SK-N-SH (cell line): ENCODE measurements at regions not wholly inside any gene's neighbourhood (a gene's known extent, or its start where the extent isn't known, plus 50 kb on each side); places are given as distances from the start of the nearest gene placed in this dataset.

Experiments used
- CTCF ChIA-PET: fragments of 300-600, 350-600 bp; formaldehyde crosslinking; extraction: SDS; loops from one replicate; lab custom pipeline; 2021; lab: Yijun Ruan, JAX
- POLR2A ChIA-PET: fragments of 350-600 bp; sonication (Branson Sonifier 250); formaldehyde crosslinking; extraction: SDS; loops from one replicate; lab custom pipeline; 2020; ENCODE audit warnings: antibody characterized with exemption, inconsistent platforms; lab: Yijun Ruan, JAX
- DNase-seq: peaks from one replicate; pipeline ENCODE4 v3.0.0; 2012
- H2AFZ ChIP-seq: fragments of 200-600 bp; sonication (generic); 2 replicates; pipeline ENCODE4 v1.8.1; 2016; ENCODE audit warnings: antibody characterized with exemption, mild to moderate bottlenecking, low read depth
- H3F3A ChIP-seq: fragments of 200-600 bp; sonication (generic); replicated peaks from 2 replicates; pipeline ENCODE3; 2016; ENCODE audit warnings: antibody characterized with exemption, mild to moderate bottlenecking; ENCODE audit not compliant: insufficient read depth
- H3K27ac ChIP-seq, 2 experiments: fragments of 200-500 bp in 1 of 2; fragments of 200-600 bp in 1 of 2; sonication (Bioruptor generic) in 1 of 2; sonication (generic), shearing (Covaris generic) in 1 of 2; 2 replicates each; pipeline versions ENCODE4 v1.5.1 to v1.6.1; 2014 to 2016; ENCODE audit warnings: low read depth in 2 of 2, inconsistent platforms in 1 of 2, low read length in 1 of 2, mild to moderate bottlenecking in 1 of 2, mixed read lengths in 1 of 2
- H3K27me3 ChIP-seq: fragments of 200-600 bp; sonication (generic), shearing (Covaris generic); 2 replicates; pipeline ENCODE4 v1.6.1; 2016; ENCODE audit warnings: mixed run types; ENCODE audit not compliant: insufficient read depth
- H3K36me3 ChIP-seq, 2 experiments: fragments of 200-500 bp in 1 of 2; fragments of 200-600 bp in 1 of 2; sonication (Bioruptor generic) in 1 of 2; sonication (generic) in 1 of 2; replicated peaks in 1 of 2; 2 replicates each; pipeline versions ENCODE3 to v1.5.1; 2014 to 2016; ENCODE audit warnings: low read length in 1 of 2, mild to moderate bottlenecking in 1 of 2; ENCODE audit not compliant: insufficient read depth in 2 of 2, control insufficient read depth in 1 of 2
- H3K4me1 ChIP-seq, 2 experiments: fragments of 200-500 bp in 1 of 2; fragments of 200-600 bp in 1 of 2; sonication (Bioruptor generic) in 1 of 2; sonication (generic), shearing (Covaris generic) in 1 of 2; 2 replicates each; pipeline versions ENCODE4 v1.5.1 to v1.6.1; 2014 to 2016; ENCODE audit warnings: low read depth in 1 of 2, low read length in 1 of 2, mixed run types in 1 of 2; ENCODE audit not compliant: insufficient read depth in 2 of 2, control insufficient read depth in 1 of 2
- H3K4me2 ChIP-seq: fragments of 200-600 bp; sonication (generic), shearing (Covaris generic); 2 replicates; pipeline ENCODE4 v1.6.1; 2017; ENCODE audit warnings: mixed run types
- H3K4me3 ChIP-seq, 2 experiments: fragments of 200-500 bp in 1 of 2; fragments of 200-600 bp in 1 of 2; sonication (Bioruptor generic) in 1 of 2; sonication (generic), shearing (Covaris generic) in 1 of 2; 2 replicates each; pipeline versions ENCODE4 v1.5.1 to v1.8.1; 2014 to 2016; ENCODE audit warnings: low read depth in 2 of 2, inconsistent platforms in 1 of 2, low read length in 1 of 2, mild to moderate bottlenecking in 1 of 2, mixed read lengths in 1 of 2, moderate library complexity in 1 of 2
- H3K79me2 ChIP-seq: fragments of 200-600 bp; sonication (generic); 2 replicates; pipeline ENCODE4 v1.8.1; 2017; ENCODE audit warnings: mild to moderate bottlenecking; ENCODE audit not compliant: insufficient read depth
- H3K9ac ChIP-seq: fragments of 200-600 bp; sonication (generic); 2 replicates; pipeline ENCODE4 v1.6.1; 2017; ENCODE audit warnings: mixed run types
- H3K9me2 ChIP-seq: fragments of 200-600 bp; sonication (generic); 2 replicates; pipeline ENCODE4 v1.6.1; 2017; ENCODE audit warnings: mixed run types
- H3K9me3 ChIP-seq: fragments of 200-600 bp; sonication (generic); 2 replicates; pipeline ENCODE4 v1.6.1; 2017; ENCODE audit warnings: mixed run types, mild to moderate bottlenecking, moderate library complexity
- H4K20me1 ChIP-seq: fragments of 200-600 bp; sonication (generic); 2 replicates; pipeline ENCODE4 v1.6.1; 2017; ENCODE audit warnings: mild to moderate bottlenecking, mixed run types; ENCODE audit not compliant: insufficient read depth
- CHD2 ChIP-seq: fragments of 150-350 bp; IDR thresholded peaks from 2 replicates; pipeline ENCODE4 v1.6.1; 2018; ENCODE audit warnings: low read length; ENCODE audit not compliant: partially characterized antibody
- EP300 ChIP-seq, 2 experiments: IDR thresholded peaks; 2 replicates each; pipeline versions ENCODE4 v1.4.0 to v1.6.1; 2012; ENCODE audit warnings: borderline replicate concordance in 1 of 2, low read depth in 1 of 2, low read length in 1 of 2
- EZH2phosphoT487 ChIP-seq: fragments of 200-600 bp; sonication (generic); IDR thresholded peaks from 2 replicates; pipeline ENCODE4 v1.6.1; 2017; ENCODE audit warnings: low read depth, mixed run types, mild to moderate bottlenecking, antibody characterized with exemption, moderate library complexity, borderline replicate concordance
- GABPA ChIP-seq: IDR thresholded peaks from 2 replicates; pipeline ENCODE4 v1.4.0; 2012; ENCODE audit warnings: low read depth, mild to moderate bottlenecking
- MEF2A ChIP-seq: IDR thresholded peaks from 2 replicates; pipeline ENCODE4 v1.4.0; 2012; ENCODE audit warnings: low read depth, borderline replicate concordance
- MXI1 ChIP-seq: IDR thresholded peaks from 2 replicates; pipeline ENCODE4 v1.6.1; 2012; ENCODE audit warnings: mild to moderate bottlenecking, low read depth, low read length, improper control_type of control experiment
- NRF1 ChIP-seq: IDR thresholded peaks from 2 replicates; pipeline ENCODE4 v1.6.1; 2012; ENCODE audit warnings: low read depth, mild to moderate bottlenecking, low read length
- RCOR1 ChIP-seq: fragments of 150-350 bp; IDR thresholded peaks from 2 replicates; pipeline ENCODE4 v1.6.1; 2017; ENCODE audit warnings: antibody characterized with exemption, low read length
- RFX5 ChIP-seq: IDR thresholded peaks from 2 replicates; pipeline ENCODE4 v1.6.1; 2012; ENCODE audit warnings: mild to moderate bottlenecking, improper control_type of control experiment, low read length
- SIN3A ChIP-seq: IDR thresholded peaks from 2 replicates; pipeline ENCODE4 v1.6.1; 2012; ENCODE audit warnings: low read depth, mild to moderate bottlenecking, low read length, moderate library complexity, borderline replicate concordance
- TAF1 ChIP-seq: IDR thresholded peaks from 2 replicates; pipeline ENCODE4 v1.6.1; 2012; ENCODE audit warnings: low read depth, mild to moderate bottlenecking, low read length, moderate library complexity, borderline replicate concordance
- TEAD4 ChIP-seq: IDR thresholded peaks from 2 replicates; pipeline ENCODE4 v1.4.0; 2012; ENCODE audit warnings: mild to moderate bottlenecking, borderline replicate concordance; ENCODE audit not compliant: insufficient read depth
- WGBS: methylation state at CpG from one replicate; pipeline ENCODE4 v1.1.6; 2017; ENCODE audit warnings: low lambda C conversion rate; 5-methylcytosine and 5-hydroxymethylcytosine counted together
- TF ChIP-seq, protein P1 (sequence below): fragments of 150-350 bp; IDR thresholded peaks from 2 replicates; pipeline ENCODE4 v1.6.1; 2017; ENCODE audit warnings: antibody characterized with exemption, low read length, low read depth, borderline replicate concordance
- TF ChIP-seq, protein P2 (sequence below): IDR thresholded peaks from 2 replicates; pipeline ENCODE4 v1.4.0; 2012; ENCODE audit warnings: low read depth
- TF ChIP-seq, protein P3 (sequence below): fragments of 200-600 bp; sonication (generic); IDR thresholded peaks from 2 replicates; pipeline ENCODE4 v1.6.1; 2017; ENCODE audit warnings: antibody characterized with exemption, mild to moderate bottlenecking, moderate library complexity
- TF ChIP-seq, protein P4 (sequence below): fragments of 150-350 bp; IDR thresholded peaks from 2 replicates; pipeline ENCODE4 v1.6.1; 2016; ENCODE audit warnings: mild to moderate bottlenecking, low read depth, low read length
- TF ChIP-seq, protein P5 (sequence below): IDR thresholded peaks from 2 replicates; pipeline ENCODE4 v1.4.0; 2012; ENCODE audit warnings: low read depth, borderline replicate concordance

DNA sequence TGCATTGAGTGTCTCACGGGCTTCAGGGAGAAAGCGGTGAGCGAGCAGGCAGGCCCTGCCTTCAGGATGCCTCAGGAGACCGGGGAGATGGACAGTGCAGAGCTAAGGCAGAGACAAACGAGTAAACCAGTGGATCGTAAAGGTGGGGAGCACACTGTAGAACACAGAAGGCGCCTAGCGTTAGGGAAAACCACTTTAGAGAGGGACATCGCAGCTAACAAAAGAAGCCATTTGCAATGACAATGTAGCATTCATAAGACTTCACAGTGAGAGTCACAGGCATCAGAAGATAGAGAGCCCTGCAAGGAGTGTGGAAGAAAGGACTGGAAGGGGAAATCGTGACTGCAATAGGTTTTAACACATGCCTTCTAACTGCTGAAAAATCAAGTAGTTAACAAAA, 54.9 kb upstream of the TMEM273 start:
- WGBS: 56% methylated on average over 10 of the region's 10 CpGs
- Histone ChIP-seq H3K4me2 (no peak overlapping the region), H3K79me2 (no peaks in the 10 kb centered on the region), H3K4me3 (no peak overlapping the region), H3K36me3 (no peaks in the 10 kb centered on the region), H3K27ac (no peak overlapping the region), H3F3A (no peaks in the 10 kb centered on the region), H3K9ac (no peak overlapping the region), H3K27me3 (no peaks in the 10 kb centered on the region), H3K4me1 (peaks cover 0 to 7% of the 10 kb centered on the region in 2 experiments; a peak in 1 of 4 replicates), H4K20me1 (no peaks in the 10 kb centered on the region), H3K9me3 (no peaks in the 10 kb centered on the region), H3K9me2 (no peaks in the 10 kb centered on the region), H2AFZ (no peak overlapping the region)
- ChIA-PET POLR2A (no interaction called here), CTCF (interaction anchor here (1.2 kb wide), 1 partner anchor 587 kb away, joined by 3 read pairs; no protein-coding TSS in a partner anchor)
- TF ChIP-seq, protein P1, sequence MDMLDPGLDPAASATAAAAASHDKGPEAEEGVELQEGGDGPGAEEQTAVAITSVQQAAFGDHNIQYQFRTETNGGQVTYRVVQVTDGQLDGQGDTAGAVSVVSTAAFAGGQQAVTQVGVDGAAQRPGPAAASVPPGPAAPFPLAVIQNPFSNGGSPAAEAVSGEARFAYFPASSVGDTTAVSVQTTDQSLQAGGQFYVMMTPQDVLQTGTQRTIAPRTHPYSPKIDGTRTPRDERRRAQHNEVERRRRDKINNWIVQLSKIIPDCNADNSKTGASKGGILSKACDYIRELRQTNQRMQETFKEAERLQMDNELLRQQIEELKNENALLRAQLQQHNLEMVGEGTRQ: no peak
- TF ChIP-seq, protein P2, sequence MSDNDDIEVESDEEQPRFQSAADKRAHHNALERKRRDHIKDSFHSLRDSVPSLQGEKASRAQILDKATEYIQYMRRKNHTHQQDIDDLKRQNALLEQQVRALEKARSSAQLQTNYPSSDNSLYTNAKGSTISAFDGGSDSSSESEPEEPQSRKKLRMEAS: no peak
- TF ChIP-seq, protein P3, sequence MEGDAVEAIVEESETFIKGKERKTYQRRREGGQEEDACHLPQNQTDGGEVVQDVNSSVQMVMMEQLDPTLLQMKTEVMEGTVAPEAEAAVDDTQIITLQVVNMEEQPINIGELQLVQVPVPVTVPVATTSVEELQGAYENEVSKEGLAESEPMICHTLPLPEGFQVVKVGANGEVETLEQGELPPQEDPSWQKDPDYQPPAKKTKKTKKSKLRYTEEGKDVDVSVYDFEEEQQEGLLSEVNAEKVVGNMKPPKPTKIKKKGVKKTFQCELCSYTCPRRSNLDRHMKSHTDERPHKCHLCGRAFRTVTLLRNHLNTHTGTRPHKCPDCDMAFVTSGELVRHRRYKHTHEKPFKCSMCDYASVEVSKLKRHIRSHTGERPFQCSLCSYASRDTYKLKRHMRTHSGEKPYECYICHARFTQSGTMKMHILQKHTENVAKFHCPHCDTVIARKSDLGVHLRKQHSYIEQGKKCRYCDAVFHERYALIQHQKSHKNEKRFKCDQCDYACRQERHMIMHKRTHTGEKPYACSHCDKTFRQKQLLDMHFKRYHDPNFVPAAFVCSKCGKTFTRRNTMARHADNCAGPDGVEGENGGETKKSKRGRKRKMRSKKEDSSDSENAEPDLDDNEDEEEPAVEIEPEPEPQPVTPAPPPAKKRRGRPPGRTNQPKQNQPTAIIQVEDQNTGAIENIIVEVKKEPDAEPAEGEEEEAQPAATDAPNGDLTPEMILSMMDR: no peak
- TF ChIP-seq EP300 (IDR thresholded peaks at IDR 0.05; ENCODE audit: borderline replicate concordance in 1 of 2, low read depth in 1 of 2, low read length in 1 of 2) (no peak), GABPA (no peak), TEAD4 (no peak), MEF2A (no peak), MXI1 (no peak), RFX5 (no peak), SIN3A (no peak), EZH2phosphoT487 (no peak), RCOR1 (no peak), TAF1 (no peak), NRF1 (no peak), CHD2 (no peak)
- TF ChIP-seq, protein P4, sequence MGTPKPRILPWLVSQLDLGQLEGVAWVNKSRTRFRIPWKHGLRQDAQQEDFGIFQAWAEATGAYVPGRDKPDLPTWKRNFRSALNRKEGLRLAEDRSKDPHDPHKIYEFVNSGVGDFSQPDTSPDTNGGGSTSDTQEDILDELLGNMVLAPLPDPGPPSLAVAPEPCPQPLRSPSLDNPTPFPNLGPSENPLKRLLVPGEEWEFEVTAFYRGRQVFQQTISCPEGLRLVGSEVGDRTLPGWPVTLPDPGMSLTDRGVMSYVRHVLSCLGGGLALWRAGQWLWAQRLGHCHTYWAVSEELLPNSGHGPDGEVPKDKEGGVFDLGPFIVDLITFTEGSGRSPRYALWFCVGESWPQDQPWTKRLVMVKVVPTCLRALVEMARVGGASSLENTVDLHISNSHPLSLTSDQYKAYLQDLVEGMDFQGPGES: no peak
- TF ChIP-seq, protein P5, sequence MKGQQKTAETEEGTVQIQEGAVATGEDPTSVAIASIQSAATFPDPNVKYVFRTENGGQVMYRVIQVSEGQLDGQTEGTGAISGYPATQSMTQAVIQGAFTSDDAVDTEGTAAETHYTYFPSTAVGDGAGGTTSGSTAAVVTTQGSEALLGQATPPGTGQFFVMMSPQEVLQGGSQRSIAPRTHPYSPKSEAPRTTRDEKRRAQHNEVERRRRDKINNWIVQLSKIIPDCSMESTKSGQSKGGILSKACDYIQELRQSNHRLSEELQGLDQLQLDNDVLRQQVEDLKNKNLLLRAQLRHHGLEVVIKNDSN: no peak
- DNase-seq: no peak
